A673 (cell line): ENCODE measurements at regions not wholly inside any gene's neighbourhood (a gene's known extent, or its start where the extent isn't known, plus 50 kb on each side); places are given as distances from the start of the nearest gene placed in this dataset.
A peak's percentile ranks its signal among the peaks of the same experiment; 100 is the strongest.

ENCODE experiments used
- BruUV-seq: library from RNA; stranded (reverse); fragments of 400-500 nt; replicated peaks from 2 replicates; lab custom pipeline; 2021; lab: Mats Ljungman, UMichigan
- CTCF ChIA-PET: fragments of 300-600 bp; sonication (Branson Sonifier 250); formaldehyde crosslinking; loops from one replicate; lab custom pipeline; 2022; ENCODE audit warnings: antibody characterized with exemption; lab: Charles Lee
- POLR2A ChIA-PET: fragments of 300-600 bp; sonication (Branson Sonifier 250); formaldehyde crosslinking; loops from one replicate; lab custom pipeline; 2022; ENCODE audit warnings: antibody characterized with exemption; ENCODE audit not compliant: low non-redundant PET; lab: Charles Lee
- DNase-seq: peaks from one replicate; pipeline ENCODE4 v3.0.0-alpha.2; 2015; ENCODE audit warnings: low spot score
- H3K27ac ChIP-seq: fragments of 200-600 bp; sonication (generic); 2 replicates; pipeline ENCODE4 v1.5.1; 2016; ENCODE audit warnings: mixed run types, low read depth, mild to moderate bottlenecking, mixed read lengths, antibody characterized with exemption, low read length; ENCODE audit not compliant: poor library complexity, severe bottlenecking
- H3K27me3 ChIP-seq: fragments of 200-600 bp; sonication (generic); replicated peaks from 2 replicates; pipeline ENCODE4 v1.6.1; 2017; ENCODE audit warnings: mixed run types, low read depth, mild to moderate bottlenecking, mixed read lengths, antibody characterized with exemption, low read length; ENCODE audit not compliant: insufficient read depth, poor library complexity
- H3K36me3 ChIP-seq: fragments of 200-600 bp; sonication (generic); 2 replicates; pipeline ENCODE4 v1.6.1; 2016; ENCODE audit warnings: mixed run types, mild to moderate bottlenecking, mixed read lengths, antibody characterized with exemption, low read length; ENCODE audit not compliant: insufficient read depth, poor library complexity, severe bottlenecking
- H3K4me1 ChIP-seq: fragments of 200-600 bp; sonication (generic); 2 replicates; pipeline ENCODE4 v1.6.1; 2017; ENCODE audit warnings: mixed run types, mild to moderate bottlenecking, mixed read lengths, antibody characterized with exemption, low read length; ENCODE audit not compliant: insufficient read depth, poor library complexity, severe bottlenecking
- H3K4me3 ChIP-seq: fragments of 200-600 bp; sonication (generic); 2 replicates; pipeline ENCODE4 v1.5.1; 2016; ENCODE audit warnings: low read depth, mixed run types, mild to moderate bottlenecking, mixed read lengths, low read length; ENCODE audit not compliant: poor library complexity, severe bottlenecking
- H3K9me3 ChIP-seq: fragments of 200-600 bp; sonication (generic); 2 replicates; pipeline ENCODE4 v1.6.1; 2016; ENCODE audit warnings: mixed run types, low read depth, mild to moderate bottlenecking, mixed read lengths, antibody characterized with exemption, low read length; ENCODE audit not compliant: poor library complexity, severe bottlenecking
- EZH2 ChIP-seq: fragments of 200-600 bp; sonication (generic); IDR thresholded peaks from 2 replicates; pipeline ENCODE4 v1.6.1; 2017; ENCODE audit warnings: borderline replicate concordance, low read depth, mild to moderate bottlenecking, mixed read lengths, antibody characterized with exemption, low read length; ENCODE audit not compliant: poor library complexity, severe bottlenecking
- intact Hi-C: fragments of 100-400 bp; cut with micrococcal nuclease; formaldehyde crosslinking; loops from one replicate; pipeline ENCODE4 v1.10.0; 2022; ENCODE audit not compliant: unreplicated experiment
- TF ChIP-seq, protein P1 (sequence below): fragments of 300-800, 200-600 bp; sonication (generic); conservative IDR thresholded peaks from 2 replicates; pipeline ENCODE4 v1.5.1; 2017; ENCODE audit warnings: low read depth, mild to moderate bottlenecking, antibody characterized with exemption, low read length, moderate library complexity, mixed read lengths

DNA sequence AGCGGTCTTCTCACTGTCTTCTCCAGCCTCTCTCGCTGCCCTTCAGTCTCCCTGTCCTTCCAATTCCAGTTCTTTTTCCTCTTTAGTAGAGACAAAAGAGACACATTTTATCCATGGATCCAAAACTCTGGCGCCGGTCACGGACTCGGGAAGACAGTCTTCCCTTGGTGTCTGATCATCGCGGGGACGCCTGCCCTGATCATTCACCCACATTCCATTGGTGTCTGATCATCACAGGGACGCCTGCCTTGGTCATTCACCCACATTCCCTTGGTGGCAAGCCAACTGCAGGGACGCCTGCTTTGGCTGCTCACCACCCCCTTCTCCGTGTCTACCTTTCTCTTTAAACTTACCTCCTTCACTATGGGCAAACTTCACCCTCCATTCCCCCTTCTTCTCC, 619.5 kb downstream of the RERGL start:
- no TSS peak for BruUV-seq
- CTCF ChIA-PET = no interaction called here
- intact Hi-C loops = no loop called here
- POLR2A ChIA-PET = no interaction called here
- no peak overlapping the region for H3K4me3 ChIP-seq
- H3K27ac ChIP-seq = no peak overlapping the region
- no peaks in the 10 kb centered on the region for H3K27me3 ChIP-seq
- H3K36me3 ChIP-seq = no peaks in the 10 kb centered on the region
- no peaks in the 10 kb centered on the region for H3K4me1 ChIP-seq
- TF ChIP-seq EZH2 = no peak
- TF ChIP-seq, protein P1, sequence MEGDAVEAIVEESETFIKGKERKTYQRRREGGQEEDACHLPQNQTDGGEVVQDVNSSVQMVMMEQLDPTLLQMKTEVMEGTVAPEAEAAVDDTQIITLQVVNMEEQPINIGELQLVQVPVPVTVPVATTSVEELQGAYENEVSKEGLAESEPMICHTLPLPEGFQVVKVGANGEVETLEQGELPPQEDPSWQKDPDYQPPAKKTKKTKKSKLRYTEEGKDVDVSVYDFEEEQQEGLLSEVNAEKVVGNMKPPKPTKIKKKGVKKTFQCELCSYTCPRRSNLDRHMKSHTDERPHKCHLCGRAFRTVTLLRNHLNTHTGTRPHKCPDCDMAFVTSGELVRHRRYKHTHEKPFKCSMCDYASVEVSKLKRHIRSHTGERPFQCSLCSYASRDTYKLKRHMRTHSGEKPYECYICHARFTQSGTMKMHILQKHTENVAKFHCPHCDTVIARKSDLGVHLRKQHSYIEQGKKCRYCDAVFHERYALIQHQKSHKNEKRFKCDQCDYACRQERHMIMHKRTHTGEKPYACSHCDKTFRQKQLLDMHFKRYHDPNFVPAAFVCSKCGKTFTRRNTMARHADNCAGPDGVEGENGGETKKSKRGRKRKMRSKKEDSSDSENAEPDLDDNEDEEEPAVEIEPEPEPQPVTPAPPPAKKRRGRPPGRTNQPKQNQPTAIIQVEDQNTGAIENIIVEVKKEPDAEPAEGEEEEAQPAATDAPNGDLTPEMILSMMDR = no peak
- H3K9me3 ChIP-seq = no peaks in the 10 kb centered on the region
- no peak for DNase-seq

DNA sequence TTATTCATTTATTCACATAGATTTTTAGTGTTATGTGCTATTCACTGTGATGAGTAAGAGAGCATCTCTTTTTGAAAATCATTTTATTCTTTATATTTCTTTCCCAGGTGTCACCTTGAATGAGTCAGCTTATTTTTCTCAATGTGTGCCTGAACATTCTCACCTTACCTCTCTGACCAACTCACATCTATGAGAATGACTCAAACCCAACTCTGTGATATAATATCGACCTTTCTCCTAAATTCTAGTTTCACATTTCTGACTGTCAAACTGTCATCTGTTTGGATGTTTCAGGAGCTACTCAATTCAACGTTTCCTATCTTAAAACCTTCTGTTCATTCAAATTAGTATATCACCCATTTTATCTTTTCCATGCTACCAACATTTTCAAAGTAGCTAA, 630.8 kb downstream of the RERGL start:
- Histone ChIP-seq H3K4me1 (peaks cover 19% of the 10 kb centered on the region), H3K9me3 (no peaks in the 10 kb centered on the region), H3K27ac (no peak overlapping the region), H3K4me3 (no peak overlapping the region), H3K27me3 (no peaks in the 10 kb centered on the region), H3K36me3 (no peaks in the 10 kb centered on the region)
- no TSS peak for BruUV-seq
- ChIA-PET POLR2A (no interaction called here), CTCF (no interaction called here)
- intact Hi-C loops = no loop called here
- no peak for TF ChIP-seq EZH2
- TF ChIP-seq, protein P1 = no peak
- DNase-seq = no peak

DNA sequence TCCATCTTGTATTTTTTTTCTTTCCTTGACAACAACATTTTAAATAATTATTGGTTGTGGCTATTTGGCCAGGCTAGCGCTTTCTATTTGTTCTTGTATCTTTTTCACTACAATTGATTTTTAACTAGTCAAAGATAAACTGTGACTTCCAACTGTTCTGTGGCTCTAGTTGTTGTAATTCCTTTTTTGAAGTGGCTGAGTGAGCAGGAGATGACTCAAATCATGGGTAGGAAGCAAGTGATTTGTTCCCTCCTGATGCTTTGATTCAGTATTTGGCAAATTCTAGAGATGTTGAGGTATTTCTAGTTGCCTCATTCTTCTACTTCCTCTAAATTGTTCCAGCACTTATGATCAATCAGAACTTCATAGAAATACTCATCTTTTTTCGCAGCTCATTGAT, 633.5 kb downstream of the RERGL start:
- no TSS peak for BruUV-seq
- H3K27ac ChIP-seq = no peak overlapping the region
- no peak overlapping the region for H3K4me3 ChIP-seq
- POLR2A ChIA-PET = no interaction called here
- H3K4me1 ChIP-seq = peaks cover 19% of the 10 kb centered on the region
- H3K9me3 ChIP-seq = no peaks in the 10 kb centered on the region
- no peaks in the 10 kb centered on the region for H3K27me3 ChIP-seq
- CTCF ChIA-PET = no interaction called here
- intact Hi-C loops = no loop called here
- H3K36me3 ChIP-seq = no peaks in the 10 kb centered on the region
- TF ChIP-seq, protein P1 = no peak
- TF ChIP-seq EZH2 = no peak
- peak; percentile 12 for DNase-seq
